NB4 (cell line): ENCODE measurements at regions not wholly inside any gene's neighbourhood (a gene's known extent, or its start where the extent isn't known, plus 50 kb on each side); places are given as distances from the start of the nearest gene placed in this dataset.

Experiments
- POLR2A ChIP-seq: IDR thresholded peaks from 2 replicates; pipeline ENCODE4 v1.6.1; 2011; ENCODE audit warnings: mild to moderate bottlenecking; ENCODE audit not compliant: insufficient read length; ENCODE audit errors: extremely low read depth
- TF ChIP-seq, protein P1 (sequence below): IDR thresholded peaks from one replicate; pipeline ENCODE4 v1.5.1; 2012; ENCODE audit warnings: low read depth, low read length
- TF ChIP-seq, protein P2 (sequence below): IDR thresholded peaks from 2 replicates; pipeline ENCODE4 v1.6.1; 2011; ENCODE audit warnings: low read depth, low read length

GRCh38 chr12:98421316-98421715 is 94.1 kb upstream of the TMPO start:
- TF ChIP-seq, protein P1, sequence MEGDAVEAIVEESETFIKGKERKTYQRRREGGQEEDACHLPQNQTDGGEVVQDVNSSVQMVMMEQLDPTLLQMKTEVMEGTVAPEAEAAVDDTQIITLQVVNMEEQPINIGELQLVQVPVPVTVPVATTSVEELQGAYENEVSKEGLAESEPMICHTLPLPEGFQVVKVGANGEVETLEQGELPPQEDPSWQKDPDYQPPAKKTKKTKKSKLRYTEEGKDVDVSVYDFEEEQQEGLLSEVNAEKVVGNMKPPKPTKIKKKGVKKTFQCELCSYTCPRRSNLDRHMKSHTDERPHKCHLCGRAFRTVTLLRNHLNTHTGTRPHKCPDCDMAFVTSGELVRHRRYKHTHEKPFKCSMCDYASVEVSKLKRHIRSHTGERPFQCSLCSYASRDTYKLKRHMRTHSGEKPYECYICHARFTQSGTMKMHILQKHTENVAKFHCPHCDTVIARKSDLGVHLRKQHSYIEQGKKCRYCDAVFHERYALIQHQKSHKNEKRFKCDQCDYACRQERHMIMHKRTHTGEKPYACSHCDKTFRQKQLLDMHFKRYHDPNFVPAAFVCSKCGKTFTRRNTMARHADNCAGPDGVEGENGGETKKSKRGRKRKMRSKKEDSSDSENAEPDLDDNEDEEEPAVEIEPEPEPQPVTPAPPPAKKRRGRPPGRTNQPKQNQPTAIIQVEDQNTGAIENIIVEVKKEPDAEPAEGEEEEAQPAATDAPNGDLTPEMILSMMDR: no peak
- TF ChIP-seq POLR2A: no peak
- TF ChIP-seq, protein P2, sequence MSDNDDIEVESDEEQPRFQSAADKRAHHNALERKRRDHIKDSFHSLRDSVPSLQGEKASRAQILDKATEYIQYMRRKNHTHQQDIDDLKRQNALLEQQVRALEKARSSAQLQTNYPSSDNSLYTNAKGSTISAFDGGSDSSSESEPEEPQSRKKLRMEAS: no peak
